HepG2 (cell line): ENCODE measurements at regions not wholly inside any gene's neighbourhood (a gene's known extent, or its start where the extent isn't known, plus 50 kb on each side); places are given as distances from the start of the nearest gene placed in this dataset.

Experiments
- CHCHD3 ChIP-seq: sonication (generic); formaldehyde crosslinking; IDR thresholded peaks from 2 replicates; pipeline ENCODE4 v1.8.0; 2022; ENCODE audit warnings: mild to moderate bottlenecking, missing genetic modification reagents, moderate library complexity
- E2F5 ChIP-seq: sonication (generic); formaldehyde crosslinking; conservative IDR thresholded peaks from 2 replicates; pipeline ENCODE4 v1.4.0; 2020; ENCODE audit warnings: missing genetic modification reagents
- FOXK1 ChIP-seq: sonication (generic); formaldehyde crosslinking; IDR thresholded peaks from 2 replicates; pipeline ENCODE4 v1.4.0; 2020; ENCODE audit warnings: low read depth, missing genetic modification reagents, borderline replicate concordance
- MAF1 ChIP-seq: sonication (generic); formaldehyde crosslinking; IDR thresholded peaks from 2 replicates; pipeline ENCODE4 v1.5.0; 2020; ENCODE audit warnings: missing genetic modification reagents, borderline replicate concordance
- PAWR ChIP-seq: sonication (generic); formaldehyde crosslinking; IDR thresholded peaks from 2 replicates; pipeline ENCODE4 v1.4.0; 2020; ENCODE audit warnings: missing genetic modification reagents, mild to moderate bottlenecking, borderline replicate concordance
- POLR2AphosphoS5 ChIP-seq: IDR thresholded peaks from 2 replicates; pipeline ENCODE4 v1.6.1; 2012; ENCODE audit warnings: low read depth, low read length
- POLR2G ChIP-seq: fragments of 200-400 bp; formaldehyde crosslinking; IDR thresholded peaks from 2 replicates; pipeline ENCODE4 v1.6.1; 2018; ENCODE audit warnings: mild to moderate bottlenecking, low read depth, low read length, moderate library complexity
- SRF ChIP-seq: IDR thresholded peaks from 2 replicates; pipeline ENCODE4 v1.6.1; 2011; ENCODE audit warnings: mild to moderate bottlenecking, low read depth, low read length, moderate library complexity

- TF ChIP-seq POLR2AphosphoS5 (no peak), POLR2G (no peak), CHCHD3 (no peak), MAF1 (CRISPR knock-in tag) (no peak), E2F5 (CRISPR knock-in tag) (no peak), SRF (no peak), PAWR (no peak), FOXK1 (CRISPR knock-in tag) (no peak)
Measured at GRCh38 chr1:189970331-189971230, 507.1 kb downstream of the BRINP3 start.
